HCT116 (cell line): ENCODE measurements at regions not wholly inside any gene's neighbourhood (a gene's known extent, or its start where the extent isn't known, plus 50 kb on each side); places are given as distances from the start of the nearest gene placed in this dataset.

Experiments used
- ATF3 ChIP-seq: IDR thresholded peaks from 2 replicates; pipeline ENCODE4 v1.6.1; 2012
- JUND ChIP-seq: IDR thresholded peaks from 2 replicates; pipeline ENCODE4 v1.6.1; 2012
- POLR2A ChIP-seq: IDR thresholded peaks from 2 replicates; pipeline ENCODE4 v1.7.0; 2011; ENCODE audit warnings: borderline replicate concordance; ENCODE audit not compliant: insufficient read depth, insufficient read length; ENCODE audit errors: extremely low read depth
- POLR2AphosphoS5 ChIP-seq: IDR thresholded peaks from 2 replicates; pipeline ENCODE4 v1.6.1; 2011; ENCODE audit warnings: mild to moderate bottlenecking, low read depth, low read length, moderate library complexity
- RAD21 ChIP-seq: IDR thresholded peaks from 2 replicates; pipeline ENCODE4 v1.6.1; 2012; ENCODE audit warnings: low read depth, mild to moderate bottlenecking
- SIN3A ChIP-seq: IDR thresholded peaks from 2 replicates; pipeline ENCODE4 v1.6.1; 2012; ENCODE audit warnings: low read depth
- TCF7L2 ChIP-seq: IDR thresholded peaks from 2 replicates; pipeline ENCODE4 v1.7.0; 2011; ENCODE audit warnings: borderline replicate concordance, inconsistent platforms; ENCODE audit not compliant: insufficient read depth, insufficient read length; ENCODE audit errors: extremely low read depth
- YY1 ChIP-seq: IDR thresholded peaks from 2 replicates; pipeline ENCODE4 v1.6.1; 2011; ENCODE audit warnings: low read length, low read depth, moderate library complexity, mild to moderate bottlenecking; ENCODE audit not compliant: insufficient replicate concordance; ENCODE audit errors: extremely low read depth
- ZBTB33 ChIP-seq: IDR thresholded peaks from 2 replicates; pipeline ENCODE4 v1.6.1; 2011; ENCODE audit warnings: mild to moderate bottlenecking, low read length, moderate library complexity; ENCODE audit not compliant: insufficient replicate concordance; ENCODE audit errors: extremely low read depth
- TF ChIP-seq, protein P1 (sequence below), 3 experiments: fragments of 200-600 bp in 1 of 3; sonication (generic) in 1 of 3; IDR thresholded peaks in 2 of 3; conservative IDR thresholded peaks in 1 of 3; 2 replicates each; pipeline ENCODE4 v1.5.1; 2012 to 2017; ENCODE audit warnings: low read depth in 2 of 3, low read length in 2 of 3, antibody characterized with exemption in 1 of 3, borderline replicate concordance in 1 of 3, control low read depth in 1 of 3, mild to moderate bottlenecking in 1 of 3, mixed read lengths in 1 of 3, mixed run types in 1 of 3, moderate library complexity in 1 of 3; ENCODE audit not compliant: insufficient read depth in 1 of 3
- TF ChIP-seq, protein P2 (sequence below): IDR thresholded peaks from 2 replicates; pipeline ENCODE4 v1.6.1; 2012; ENCODE audit warnings: low read depth

GRCh38 chr18:26745288-26746181, 120.0 kb downstream of the AQP4 start:
- TF ChIP-seq, protein P1, sequence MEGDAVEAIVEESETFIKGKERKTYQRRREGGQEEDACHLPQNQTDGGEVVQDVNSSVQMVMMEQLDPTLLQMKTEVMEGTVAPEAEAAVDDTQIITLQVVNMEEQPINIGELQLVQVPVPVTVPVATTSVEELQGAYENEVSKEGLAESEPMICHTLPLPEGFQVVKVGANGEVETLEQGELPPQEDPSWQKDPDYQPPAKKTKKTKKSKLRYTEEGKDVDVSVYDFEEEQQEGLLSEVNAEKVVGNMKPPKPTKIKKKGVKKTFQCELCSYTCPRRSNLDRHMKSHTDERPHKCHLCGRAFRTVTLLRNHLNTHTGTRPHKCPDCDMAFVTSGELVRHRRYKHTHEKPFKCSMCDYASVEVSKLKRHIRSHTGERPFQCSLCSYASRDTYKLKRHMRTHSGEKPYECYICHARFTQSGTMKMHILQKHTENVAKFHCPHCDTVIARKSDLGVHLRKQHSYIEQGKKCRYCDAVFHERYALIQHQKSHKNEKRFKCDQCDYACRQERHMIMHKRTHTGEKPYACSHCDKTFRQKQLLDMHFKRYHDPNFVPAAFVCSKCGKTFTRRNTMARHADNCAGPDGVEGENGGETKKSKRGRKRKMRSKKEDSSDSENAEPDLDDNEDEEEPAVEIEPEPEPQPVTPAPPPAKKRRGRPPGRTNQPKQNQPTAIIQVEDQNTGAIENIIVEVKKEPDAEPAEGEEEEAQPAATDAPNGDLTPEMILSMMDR (IDR thresholded peaks at IDR 0.05 in 2 of 3, conservative IDR thresholded peaks at IDR 0.05 in 1 of 3; ENCODE audit: borderline replicate concordance in 1 of 3, insufficient read depth in 1 of 3, low read depth in 2 of 3, low read length in 2 of 3): no peak
- TF ChIP-seq, protein P2, sequence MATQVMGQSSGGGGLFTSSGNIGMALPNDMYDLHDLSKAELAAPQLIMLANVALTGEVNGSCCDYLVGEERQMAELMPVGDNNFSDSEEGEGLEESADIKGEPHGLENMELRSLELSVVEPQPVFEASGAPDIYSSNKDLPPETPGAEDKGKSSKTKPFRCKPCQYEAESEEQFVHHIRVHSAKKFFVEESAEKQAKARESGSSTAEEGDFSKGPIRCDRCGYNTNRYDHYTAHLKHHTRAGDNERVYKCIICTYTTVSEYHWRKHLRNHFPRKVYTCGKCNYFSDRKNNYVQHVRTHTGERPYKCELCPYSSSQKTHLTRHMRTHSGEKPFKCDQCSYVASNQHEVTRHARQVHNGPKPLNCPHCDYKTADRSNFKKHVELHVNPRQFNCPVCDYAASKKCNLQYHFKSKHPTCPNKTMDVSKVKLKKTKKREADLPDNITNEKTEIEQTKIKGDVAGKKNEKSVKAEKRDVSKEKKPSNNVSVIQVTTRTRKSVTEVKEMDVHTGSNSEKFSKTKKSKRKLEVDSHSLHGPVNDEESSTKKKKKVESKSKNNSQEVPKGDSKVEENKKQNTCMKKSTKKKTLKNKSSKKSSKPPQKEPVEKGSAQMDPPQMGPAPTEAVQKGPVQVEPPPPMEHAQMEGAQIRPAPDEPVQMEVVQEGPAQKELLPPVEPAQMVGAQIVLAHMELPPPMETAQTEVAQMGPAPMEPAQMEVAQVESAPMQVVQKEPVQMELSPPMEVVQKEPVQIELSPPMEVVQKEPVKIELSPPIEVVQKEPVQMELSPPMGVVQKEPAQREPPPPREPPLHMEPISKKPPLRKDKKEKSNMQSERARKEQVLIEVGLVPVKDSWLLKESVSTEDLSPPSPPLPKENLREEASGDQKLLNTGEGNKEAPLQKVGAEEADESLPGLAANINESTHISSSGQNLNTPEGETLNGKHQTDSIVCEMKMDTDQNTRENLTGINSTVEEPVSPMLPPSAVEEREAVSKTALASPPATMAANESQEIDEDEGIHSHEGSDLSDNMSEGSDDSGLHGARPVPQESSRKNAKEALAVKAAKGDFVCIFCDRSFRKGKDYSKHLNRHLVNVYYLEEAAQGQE: no peak
- TF ChIP-seq RAD21: no peak
- TF ChIP-seq POLR2AphosphoS5: no peak
- TF ChIP-seq POLR2A: no peak
- no peak for TF ChIP-seq SIN3A
- TF ChIP-seq YY1: no peak
- TF ChIP-seq TCF7L2: no peak
- no peak for TF ChIP-seq JUND
- no peak for TF ChIP-seq ZBTB33
- no peak for TF ChIP-seq ATF3
